ENCODE measurements at regions not wholly inside any gene's neighbourhood (a gene's known extent, or its start where the extent isn't known, plus 50 kb on each side); places are given as distances from the start of the nearest gene placed in this dataset.

- TF ChIP-seq REST (IDR thresholded peaks at IDR 0.05; ENCODE audit: low read depth) (no peak), EP300 (IDR thresholded peaks at IDR 0.05; ENCODE audit: borderline replicate concordance) (no peak)
Measured at GRCh38 chr11:70680781-70681281, 282.5 kb downstream of the CTTN start.
